ENCODE measurements at regions not wholly inside any gene's neighbourhood (a gene's known extent, or its start where the extent isn't known, plus 50 kb on each side); places are given as distances from the start of the nearest gene placed in this dataset.

- Histone ChIP-seq H3F3A (ENCODE audit: insufficient read depth) (peaks cover 16% of the 10 kb centered on the region), H3K27ac (peak overlapping the region; percentile 79), H3K9ac (peak overlapping the region; percentile 34; the same call in 1 of the 2 replicates), H3K9me2 (ENCODE audit: insufficient read depth) (no peaks in the 10 kb centered on the region), H2AFZ (no peak overlapping the region), H3K9me3 (ENCODE audit: low read depth) (no peaks in the 10 kb centered on the region), H3K27me3 (replicated peaks; ENCODE audit: insufficient read depth) (no peaks in the 10 kb centered on the region), H3K4me3 (no peak overlapping the region), H4K20me1 (ENCODE audit: insufficient read depth) (no peaks in the 10 kb centered on the region), H3K79me2 (ENCODE audit: insufficient read depth) (no peaks in the 10 kb centered on the region), H3K4me1 (ENCODE audit: insufficient read depth) (peaks cover 22% of the 10 kb centered on the region), H3K4me2 (ENCODE audit: unreplicated experiment) (peak overlapping the region; percentile 27), H3K36me3 (ENCODE audit: low read depth) (no peaks in the 10 kb centered on the region)
- peak; percentile 14 for DNase-seq
- in situ Hi-C loops (cut with MboI) = loop anchor here (25.0 kb wide), 1 partner anchor 389 kb away; no protein-coding TSS in a partner anchor
- TF ChIP-seq EZH2phosphoT487 (IDR thresholded peaks at IDR 0.05; ENCODE audit: insufficient read depth, low read depth) (no peak), EZH2 (IDR thresholded peaks at IDR 0.05; ENCODE audit: insufficient read depth, poor library complexity, severe bottlenecking) (no peak)
- WGBS, 2 experiments (ENCODE audit: low coverage in 1 of 2, low lambda C conversion rate in 2 of 2, missing lambda C conversion rate in 2 of 2) = 71 to 76% methylated on average over 4 of the region's 4 CpGs
These were observed 452.9 kb upstream of the AKR1E2 start for GRCh38 chr10:4373098-4373497.

- in situ Hi-C loops (cut with MboI) = loop anchor here (25.0 kb wide), 1 partner anchor 390 kb away; no protein-coding TSS in a partner anchor
- WGBS, 2 experiments (ENCODE audit: low coverage in 1 of 2, low lambda C conversion rate in 2 of 2, missing lambda C conversion rate in 2 of 2) = 1 to 3% methylated on average over 6 of the region's 6 CpGs
These were observed 453.4 kb upstream of the AKR1E2 start for GRCh38 chr10:4372601-4373000.

GRCh38 chr10:4371691-4372295 is 454.2 kb upstream of the AKR1E2 start:
- peaks cover 22% of the 10 kb centered on the region for H3K4me1 ChIP-seq (ENCODE audit: insufficient read depth)
- H2AFZ ChIP-seq = no peak overlapping the region
- no peaks in the 10 kb centered on the region for H3K9me2 ChIP-seq (ENCODE audit: insufficient read depth)
- peak overlapping the region; percentile 63 for H3K4me2 ChIP-seq (ENCODE audit: unreplicated experiment)
- H3K36me3 ChIP-seq (ENCODE audit: low read depth) = no peaks in the 10 kb centered on the region
- TF ChIP-seq EZH2phosphoT487 (IDR thresholded peaks at IDR 0.05; ENCODE audit: insufficient read depth, low read depth) (no peak), EZH2 (IDR thresholded peaks at IDR 0.05; ENCODE audit: insufficient read depth, poor library complexity, severe bottlenecking) (no peak)
- H4K20me1 ChIP-seq (ENCODE audit: insufficient read depth) = no peaks in the 10 kb centered on the region
- H3K27me3 ChIP-seq (replicated peaks; ENCODE audit: insufficient read depth) = no peaks in the 10 kb centered on the region
- in situ Hi-C loops (cut with MboI) = loop anchor here (25.0 kb wide), 1 partner anchor 391 kb away; no protein-coding TSS in a partner anchor
- no peaks in the 10 kb centered on the region for H3K79me2 ChIP-seq (ENCODE audit: insufficient read depth)
- peaks cover 16% of the 10 kb centered on the region for H3F3A ChIP-seq (ENCODE audit: insufficient read depth)
- no peak overlapping the region for H3K4me3 ChIP-seq
- H3K9ac ChIP-seq = peak overlapping the region; percentile 64
- H3K27ac ChIP-seq = peak overlapping the region; percentile 79
- 95 to 98% methylated on average over 4 of the region's 4 CpGs for WGBS, 2 experiments (ENCODE audit: low coverage in 1 of 2, low lambda C conversion rate in 2 of 2, missing lambda C conversion rate in 2 of 2)
- DNase-seq = no peak
- H3K9me3 ChIP-seq (ENCODE audit: low read depth) = no peaks in the 10 kb centered on the region

More at GRCh38 chr10:4372601-4373000, 453.4 kb upstream of the AKR1E2 start:
- Histone ChIP-seq H4K20me1 (ENCODE audit: insufficient read depth) (no peaks in the 10 kb centered on the region), H3K9me3 (ENCODE audit: low read depth) (no peaks in the 10 kb centered on the region), H3F3A (ENCODE audit: insufficient read depth) (peaks cover 16% of the 10 kb centered on the region), H3K27me3 (replicated peaks; ENCODE audit: insufficient read depth) (no peaks in the 10 kb centered on the region), H3K27ac (peak overlapping the region; percentile 79), H3K4me1 (ENCODE audit: insufficient read depth) (peaks cover 22% of the 10 kb centered on the region), H3K36me3 (ENCODE audit: low read depth) (no peaks in the 10 kb centered on the region), H2AFZ (no peak overlapping the region), H3K4me2 (ENCODE audit: unreplicated experiment) (peak overlapping the region; percentile 63), H3K4me3 (peak overlapping the region; percentile 44), H3K9me2 (ENCODE audit: insufficient read depth) (no peaks in the 10 kb centered on the region), H3K79me2 (ENCODE audit: insufficient read depth) (no peaks in the 10 kb centered on the region), H3K9ac (peak overlapping the region; percentile 64)
- peak; percentile 95 for DNase-seq
- no peak for TF ChIP-seq EZH2 (IDR thresholded peaks at IDR 0.05; ENCODE audit: insufficient read depth, poor library complexity, severe bottlenecking)
- peak; percentile 91 for TF ChIP-seq EZH2phosphoT487 (IDR thresholded peaks at IDR 0.05; ENCODE audit: insufficient read depth, low read depth)

GRCh38 chr10:4370376-4370775 is 455.6 kb upstream of the AKR1E2 start:
- H3K9me3 ChIP-seq (ENCODE audit: low read depth) = no peaks in the 10 kb centered on the region
- H3K4me2 ChIP-seq (ENCODE audit: unreplicated experiment) = no peak overlapping the region
- no peak overlapping the region for H2AFZ ChIP-seq
- H3K79me2 ChIP-seq (ENCODE audit: insufficient read depth) = no peaks in the 10 kb centered on the region
- TF ChIP-seq EZH2 (IDR thresholded peaks at IDR 0.05; ENCODE audit: insufficient read depth, poor library complexity, severe bottlenecking) (no peak), EZH2phosphoT487 (IDR thresholded peaks at IDR 0.05; ENCODE audit: insufficient read depth, low read depth) (no peak)
- 95 to 100% methylated on average over 1 of the region's 1 CpG for WGBS, 2 experiments (ENCODE audit: low coverage in 1 of 2, low lambda C conversion rate in 2 of 2, missing lambda C conversion rate in 2 of 2)
- no peak overlapping the region for H3K27ac ChIP-seq
- H3F3A ChIP-seq (ENCODE audit: insufficient read depth) = peaks cover 16% of the 10 kb centered on the region
- peaks cover 22% of the 10 kb centered on the region for H3K4me1 ChIP-seq (ENCODE audit: insufficient read depth)
- no peaks in the 10 kb centered on the region for H4K20me1 ChIP-seq (ENCODE audit: insufficient read depth)
- no peaks in the 10 kb centered on the region for H3K36me3 ChIP-seq (ENCODE audit: low read depth)
- in situ Hi-C loops (cut with MboI) = loop anchor here (25.0 kb wide), 1 partner anchor 392 kb away; no protein-coding TSS in a partner anchor
- H3K9ac ChIP-seq = no peak overlapping the region
- no peak overlapping the region for H3K4me3 ChIP-seq
- no peak for DNase-seq
- H3K27me3 ChIP-seq (replicated peaks; ENCODE audit: insufficient read depth) = no peaks in the 10 kb centered on the region
- no peaks in the 10 kb centered on the region for H3K9me2 ChIP-seq (ENCODE audit: insufficient read depth)
